ENCODE measurements at regions not wholly inside any gene's neighbourhood (a gene's known extent, or its start where the extent isn't known, plus 50 kb on each side); places are given as distances from the start of the nearest gene placed in this dataset.

- no peak for DNase-seq (ENCODE audit: low read depth in 2 of 2)
These were observed 384.4 kb downstream of the EIPR1 start for GRCh38 chr2:2993172-2993692.

GRCh38 chr2:2992634-2993033 lies 385.0 kb downstream of the EIPR1 start:
- no peak for DNase-seq (ENCODE audit: low read depth in 2 of 2)

- no peak for DNase-seq (ENCODE audit: low read depth in 2 of 2)
These were observed 392.6 kb downstream of the EIPR1 start for GRCh38 chr2:2985020-2985419.

- DNase-seq (ENCODE audit: low read depth in 2 of 2) = no peak
These were observed 396.6 kb downstream of the EIPR1 start for GRCh38 chr2:2981000-2981399.

GRCh38 chr2:2974982-2975381 lies 402.6 kb downstream of the EIPR1 start:
- DNase-seq (ENCODE audit: low read depth in 2 of 2) = no peak

- no peak for DNase-seq (ENCODE audit: low read depth in 2 of 2)
These were observed 417.0 kb downstream of the EIPR1 start for GRCh38 chr2:2960441-2961133.

- DNase-seq (ENCODE audit: low read depth in 2 of 2) = no peak
These were observed 427.1 kb downstream of the EIPR1 start for GRCh38 chr2:2950403-2950952.

GRCh38 chr2:2947406-2947805 lies 430.2 kb downstream of the EIPR1 start:
- DNase-seq (ENCODE audit: low read depth in 2 of 2) = no peak

GRCh38 chr2:2942906-2943305 lies 434.7 kb downstream of the EIPR1 start:
- no peak for DNase-seq (ENCODE audit: low read depth in 2 of 2)

- DNase-seq (ENCODE audit: low read depth in 2 of 2) = no peak
These were observed 435.4 kb downstream of the EIPR1 start for GRCh38 chr2:2942225-2942624.

GRCh38 chr2:2941205-2941604 lies 436.4 kb downstream of the EIPR1 start:
- no peak for DNase-seq (ENCODE audit: low read depth in 2 of 2)

- no peak for DNase-seq (ENCODE audit: low read depth in 2 of 2)
These were observed 436.9 kb downstream of the EIPR1 start for GRCh38 chr2:2940702-2941101.

GRCh38 chr2:2940061-2940460 lies 437.6 kb downstream of the EIPR1 start:
- DNase-seq (ENCODE audit: low read depth in 2 of 2) = no peak

GRCh38 chr2:2939078-2939795 lies 438.4 kb downstream of the EIPR1 start:
- DNase-seq (ENCODE audit: low read depth in 2 of 2) = no peak

- DNase-seq (ENCODE audit: low read depth in 2 of 2) = no peak
These were observed 439.1 kb downstream of the EIPR1 start for GRCh38 chr2:2938481-2938880.

- no peak for DNase-seq (ENCODE audit: low read depth in 2 of 2)
These were observed 442.0 kb downstream of the EIPR1 start for GRCh38 chr2:2935445-2936149.

- no peak for DNase-seq (ENCODE audit: low read depth in 2 of 2)
These were observed 444.2 kb downstream of the EIPR1 start for GRCh38 chr2:2933426-2933825.

- DNase-seq (ENCODE audit: low read depth in 2 of 2) = no peak
These were observed 444.8 kb downstream of the EIPR1 start for GRCh38 chr2:2932692-2933305.

GRCh38 chr2:2932189-2932588 lies 445.4 kb downstream of the EIPR1 start:
- DNase-seq (ENCODE audit: low read depth in 2 of 2) = no peak

GRCh38 chr2:2931318-2932075 lies 446.1 kb downstream of the EIPR1 start:
- no peak for DNase-seq (ENCODE audit: low read depth in 2 of 2)

GRCh38 chr2:2930841-2931240 lies 446.8 kb downstream of the EIPR1 start:
- DNase-seq (ENCODE audit: low read depth in 2 of 2) = no peak
